HG03103 (cell line): ENCODE measurements at regions not wholly inside any gene's neighbourhood (a gene's known extent, or its start where the extent isn't known, plus 50 kb on each side); places are given as distances from the start of the nearest gene placed in this dataset.
A peak's percentile ranks its signal among the peaks of the same experiment; 100 is the strongest.

ENCODE experiments used
- ATAC-seq: cut with Tn5 transposase; IDR thresholded peaks from one replicate; pipeline ENCODE4 v1.9.1; 2021; ENCODE audit warnings: low read depth; ENCODE audit not compliant: unreplicated experiment

DNA sequence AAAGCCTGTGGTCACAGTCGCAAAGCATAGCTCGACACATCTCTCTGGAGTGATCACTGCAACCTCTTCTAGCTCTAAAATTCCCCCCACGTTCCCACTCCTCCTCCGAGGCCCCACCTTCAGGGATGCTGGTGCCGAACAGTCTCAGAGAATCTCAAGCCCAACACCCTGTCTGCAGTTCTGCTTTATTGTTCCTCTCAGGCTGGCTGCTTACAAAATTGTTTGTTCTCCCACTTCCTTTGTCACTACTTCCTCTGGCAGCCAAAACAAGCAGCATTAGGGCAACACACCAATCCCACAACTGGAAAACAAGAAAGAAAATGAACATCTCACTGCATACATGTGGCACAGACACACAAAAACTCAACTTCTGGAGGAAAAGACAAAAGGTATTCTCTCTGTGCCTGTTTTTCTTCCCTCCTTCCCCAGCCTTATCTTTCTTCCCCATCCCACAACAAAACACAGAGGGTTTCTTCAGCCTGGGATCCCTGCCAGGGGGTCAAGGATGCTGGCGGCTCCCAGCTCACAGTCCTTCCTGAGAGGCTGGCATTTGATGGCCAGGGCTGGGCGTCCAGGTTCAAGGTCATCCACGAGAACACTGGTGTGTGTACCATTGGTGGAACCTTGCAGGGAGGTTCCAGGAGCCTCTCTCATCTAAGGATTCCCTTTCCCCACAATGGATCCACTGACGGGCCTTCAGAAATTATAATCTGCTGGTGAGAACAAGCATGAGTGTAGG is 108.4 kb downstream of the TMCO5A start:
- no peak for ATAC-seq

DNA sequence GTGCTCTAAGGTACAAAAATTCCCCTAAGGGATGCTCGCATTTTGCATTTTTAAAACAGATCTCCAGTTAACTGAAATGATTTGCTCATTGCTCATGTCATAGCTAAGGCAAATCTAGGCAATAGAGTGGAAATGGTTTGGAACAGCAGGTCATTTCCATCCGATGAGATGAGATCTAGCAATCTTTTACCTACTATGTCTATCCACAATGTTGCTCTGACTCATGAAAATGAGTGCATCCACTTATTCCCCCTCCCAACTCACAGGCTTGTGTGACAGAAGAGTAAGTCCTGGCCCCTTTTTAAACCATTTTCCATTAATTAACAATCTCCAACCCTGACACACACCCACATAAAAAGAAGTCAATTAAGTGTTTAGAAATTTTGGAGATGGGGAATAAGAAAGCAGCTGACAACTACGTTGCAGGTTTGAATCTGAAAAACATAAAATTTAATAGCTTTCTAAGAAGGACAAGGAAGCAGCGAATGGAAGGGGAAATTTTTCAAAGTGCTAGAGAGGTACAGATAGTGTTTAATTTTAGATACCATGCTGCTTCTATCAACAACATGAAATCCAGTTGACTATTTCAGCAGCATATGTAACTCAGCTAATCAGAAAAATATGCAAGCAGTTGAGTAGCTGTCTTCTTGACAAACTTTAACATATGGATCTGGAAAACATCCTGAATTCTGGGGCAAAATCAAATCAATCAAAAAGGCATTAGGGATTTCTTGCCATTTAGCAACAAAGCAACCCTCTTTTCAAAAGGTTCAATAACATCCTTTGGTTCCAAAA is 112.0 kb downstream of the TMCO5A start:
- no peak for ATAC-seq

DNA sequence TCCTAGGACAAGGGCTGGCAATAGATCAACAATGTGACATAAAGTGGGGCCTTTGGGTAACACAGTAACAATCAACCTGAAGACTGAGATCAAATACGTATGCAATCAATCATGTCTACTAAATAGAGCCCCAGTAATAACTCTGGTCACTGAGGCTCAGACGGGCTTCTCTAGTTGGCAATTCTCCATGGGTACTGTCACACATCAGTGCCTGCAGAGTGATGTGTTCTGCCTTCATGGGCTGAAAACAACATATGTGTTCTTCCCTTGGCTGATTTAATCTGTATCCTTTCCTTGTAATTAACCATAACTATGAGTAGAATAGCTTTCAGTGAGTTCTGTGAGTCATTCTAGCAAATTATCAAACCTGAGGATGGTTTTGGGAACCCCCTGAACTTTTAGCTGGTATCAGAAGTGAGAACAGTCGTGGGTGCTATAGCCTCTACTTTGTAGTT is 113.6 kb downstream of the TMCO5A start:
- no peak for ATAC-seq

DNA sequence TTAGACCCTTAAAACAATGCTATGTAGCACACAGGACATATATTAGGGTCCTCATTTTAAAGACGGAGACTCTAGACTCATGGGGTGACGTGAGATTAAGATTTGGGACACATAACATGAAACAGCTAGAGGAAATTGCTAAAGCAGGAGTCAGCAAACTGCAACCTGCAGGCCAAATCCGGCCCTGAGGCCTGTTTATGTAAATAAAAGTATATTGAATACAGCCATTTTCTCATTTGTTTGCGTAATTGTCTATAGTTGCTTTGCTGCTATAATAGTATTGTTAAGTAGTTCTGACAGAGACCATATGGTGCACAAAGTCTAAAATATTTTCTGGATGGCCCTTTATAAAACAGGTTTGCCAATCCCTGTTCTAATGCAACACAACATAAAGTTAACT is 115.5 kb downstream of the TMCO5A start:
- ATAC-seq = no peak

DNA sequence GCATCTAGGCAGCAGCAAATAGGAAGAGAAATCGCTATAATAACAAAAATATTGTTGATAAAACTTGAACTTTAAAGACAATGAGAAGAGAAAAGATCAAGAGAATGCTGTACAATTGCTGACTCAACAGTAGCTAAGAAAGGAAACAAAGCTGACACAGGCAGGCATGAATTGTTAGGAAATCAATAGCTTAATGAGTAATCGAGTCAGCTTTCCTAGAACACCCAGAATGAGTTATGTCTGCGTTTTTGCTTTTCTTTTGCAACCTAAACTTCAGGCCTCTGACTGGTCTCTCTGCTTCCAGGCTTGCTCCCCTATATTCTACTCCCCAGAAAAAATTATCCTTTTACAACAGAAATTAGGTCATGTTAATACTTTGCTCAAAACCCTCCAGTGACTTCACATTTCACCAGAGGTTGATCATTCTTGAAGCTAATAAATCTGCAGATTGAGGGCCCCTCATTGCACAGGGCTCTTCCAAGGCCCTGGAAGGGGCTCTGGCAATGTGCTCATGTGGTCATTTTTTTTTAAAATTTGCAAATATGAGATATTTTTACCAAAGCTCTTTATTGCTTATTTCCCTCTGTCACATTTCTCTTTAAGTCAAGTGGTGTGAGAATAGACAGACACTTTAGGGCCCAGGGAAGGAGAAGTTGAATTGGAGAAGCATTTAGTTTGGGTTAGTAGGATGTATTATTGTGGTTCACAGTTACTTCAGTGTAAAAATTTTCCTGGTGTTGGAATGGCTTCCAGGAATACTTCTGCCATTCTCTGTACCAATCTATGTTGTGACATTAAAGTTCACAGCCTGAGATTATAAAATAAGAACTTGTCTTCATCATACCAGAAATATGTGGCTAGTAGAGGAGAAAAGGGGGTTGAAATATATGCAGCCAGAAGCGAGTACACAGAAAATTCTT is 116.3 kb downstream of the TMCO5A start:
- no peak for ATAC-seq

DNA sequence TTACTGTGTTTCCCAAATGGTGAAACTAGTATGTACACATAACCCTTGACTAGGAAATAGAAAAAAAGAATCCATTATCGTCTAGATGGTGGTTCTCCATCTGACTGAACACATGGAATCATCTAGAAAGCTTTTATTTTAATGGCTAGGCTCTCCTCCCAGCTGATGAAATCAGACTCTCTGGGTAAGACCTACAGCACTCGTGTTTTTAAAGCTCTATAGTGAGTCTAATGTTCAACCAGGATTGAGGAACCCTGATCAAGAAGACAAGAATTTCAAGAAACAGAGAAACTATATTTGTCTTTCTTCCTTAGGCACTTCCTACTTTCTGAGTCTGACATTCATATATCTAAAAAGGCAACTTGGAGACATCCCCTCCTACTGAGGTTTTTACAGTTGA is 118.8 kb downstream of the TMCO5A start:
- ATAC-seq = no peak

DNA sequence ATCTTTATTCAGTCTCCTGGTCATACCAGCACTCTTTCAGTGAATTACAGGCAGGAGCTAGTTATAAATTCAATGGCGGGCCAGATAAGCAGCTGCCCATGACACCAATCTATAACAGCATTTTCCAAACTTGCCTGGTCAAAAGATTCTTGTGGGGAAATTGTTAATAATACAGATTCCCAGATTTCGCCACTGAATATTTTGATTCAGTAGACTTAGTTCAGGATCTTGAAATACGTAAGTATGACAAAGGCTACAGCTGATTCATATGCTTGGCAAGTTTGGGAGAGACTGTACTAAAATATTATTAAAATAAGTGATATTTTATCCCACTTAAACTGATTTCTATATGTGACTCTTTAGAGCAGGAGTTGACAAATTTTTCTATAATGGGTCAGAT is 119.3 kb downstream of the TMCO5A start:
- ATAC-seq = no peak

DNA sequence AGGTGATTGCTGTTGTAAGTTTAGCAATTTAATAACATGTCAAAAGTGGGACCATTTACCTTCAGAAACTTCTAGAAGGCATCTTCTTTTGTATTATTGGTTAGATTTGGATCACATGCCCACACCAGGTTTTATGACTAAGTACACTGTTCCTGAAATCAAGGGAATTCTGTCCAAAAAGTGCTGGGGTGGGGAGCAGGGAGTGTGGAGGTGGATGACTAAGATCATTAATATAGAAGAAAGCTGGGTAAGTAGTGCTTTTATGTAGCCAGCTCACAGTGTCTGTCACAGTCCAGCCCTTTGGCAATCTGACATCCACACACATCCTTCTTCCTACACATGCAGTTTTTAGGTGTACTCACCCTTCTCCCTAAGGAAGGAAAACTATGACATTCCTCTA is 120.0 kb downstream of the TMCO5A start:
- no peak for ATAC-seq

DNA sequence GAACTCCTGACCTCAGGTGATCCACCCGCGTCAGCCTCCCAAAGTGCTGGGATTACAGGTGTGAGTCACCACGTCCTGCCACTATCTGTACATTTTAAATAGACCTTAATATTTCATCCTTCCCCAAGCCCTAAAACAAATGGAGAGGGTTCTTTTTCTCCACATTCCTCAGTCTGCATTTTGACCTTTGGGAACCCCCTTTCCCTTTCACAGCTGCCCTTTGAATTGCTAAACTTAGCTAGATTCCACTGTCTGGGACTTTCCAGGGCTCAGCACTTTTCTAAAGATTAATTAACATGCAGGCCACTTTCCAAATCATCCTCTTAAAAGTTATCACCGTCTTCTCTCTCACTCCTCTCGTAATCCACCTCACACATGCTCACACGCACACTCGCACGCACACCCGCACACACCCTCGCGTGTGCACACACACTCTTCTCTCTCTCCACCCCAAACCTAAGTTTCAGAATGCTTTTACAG is 124.2 kb downstream of the TMCO5A start:
- ATAC-seq = no peak

DNA sequence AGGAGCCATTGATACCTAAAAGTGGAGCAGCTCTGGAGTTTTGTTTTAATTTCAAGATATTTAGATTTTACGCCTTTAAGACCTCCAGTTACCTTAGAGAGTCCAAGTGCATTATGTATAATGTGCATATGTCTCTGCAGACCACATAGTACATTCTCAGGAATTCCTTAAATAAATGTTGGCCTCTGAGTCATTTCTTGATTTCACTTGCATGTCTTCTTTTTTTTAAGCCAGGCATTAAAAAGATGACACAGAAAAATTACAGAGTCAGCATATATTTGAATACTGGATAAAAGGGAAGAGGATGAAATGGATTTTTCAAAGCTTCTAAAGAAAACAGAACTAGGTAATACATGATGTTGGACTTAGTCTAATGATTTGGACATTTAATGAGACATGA is 125.2 kb downstream of the TMCO5A start:
- ATAC-seq = no peak

DNA sequence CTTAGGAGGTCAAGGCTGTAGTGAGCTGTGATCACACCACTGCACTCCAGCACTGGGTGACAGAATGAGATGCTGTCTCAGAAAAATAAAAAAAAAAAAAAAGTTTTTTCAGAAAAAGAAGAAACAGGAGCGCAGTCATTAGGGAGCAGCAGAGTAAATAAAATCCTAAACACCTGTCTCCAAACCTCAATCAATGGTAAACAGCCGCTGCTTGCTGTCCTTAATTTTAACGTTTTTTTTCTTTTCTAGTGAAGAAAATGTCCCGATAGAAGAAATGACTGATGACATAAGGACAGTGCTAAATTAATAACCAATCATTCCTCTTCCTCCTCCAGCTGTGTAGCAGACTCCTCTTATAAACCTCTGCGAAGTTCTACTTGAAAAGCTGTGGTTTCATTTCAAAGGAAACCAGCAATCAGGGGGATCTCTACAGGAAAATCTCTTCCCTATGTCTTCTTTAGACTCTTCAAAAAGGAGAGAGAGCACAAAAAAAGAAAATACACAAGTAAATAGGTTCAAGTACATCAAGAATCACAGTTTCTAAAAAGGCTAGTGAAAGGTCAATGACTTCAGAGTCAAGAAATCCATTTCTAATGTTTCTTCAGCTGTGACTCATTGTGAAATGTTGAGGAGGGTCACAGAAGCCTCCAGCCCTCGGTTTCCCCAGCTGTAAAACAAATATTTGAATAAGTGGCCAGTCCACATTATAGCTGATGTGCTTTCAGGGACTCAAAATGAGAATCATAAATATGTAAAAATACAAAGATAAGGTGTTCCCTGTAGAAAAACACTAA is 127.6 kb downstream of the TMCO5A start:
- ATAC-seq = no peak

DNA sequence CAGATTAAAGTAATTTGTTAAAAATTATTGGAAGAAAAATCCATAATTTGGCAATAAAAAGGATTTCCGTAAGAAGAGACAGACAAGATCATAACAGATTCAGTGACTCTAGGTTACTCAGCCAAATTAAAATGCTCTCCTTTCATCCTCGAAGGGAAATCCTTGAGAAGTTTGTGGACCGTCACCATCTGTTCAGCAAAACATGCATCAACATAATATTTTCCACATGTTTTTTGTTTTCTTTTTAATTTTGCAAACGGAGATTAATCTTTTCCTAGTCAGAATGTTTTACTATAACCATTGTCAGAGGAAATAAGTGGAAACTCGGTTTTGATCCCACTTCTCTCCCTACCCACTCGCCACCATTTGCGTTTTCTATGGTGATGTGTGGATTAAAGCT is 128.3 kb downstream of the TMCO5A start:
- ATAC-seq = no peak

DNA sequence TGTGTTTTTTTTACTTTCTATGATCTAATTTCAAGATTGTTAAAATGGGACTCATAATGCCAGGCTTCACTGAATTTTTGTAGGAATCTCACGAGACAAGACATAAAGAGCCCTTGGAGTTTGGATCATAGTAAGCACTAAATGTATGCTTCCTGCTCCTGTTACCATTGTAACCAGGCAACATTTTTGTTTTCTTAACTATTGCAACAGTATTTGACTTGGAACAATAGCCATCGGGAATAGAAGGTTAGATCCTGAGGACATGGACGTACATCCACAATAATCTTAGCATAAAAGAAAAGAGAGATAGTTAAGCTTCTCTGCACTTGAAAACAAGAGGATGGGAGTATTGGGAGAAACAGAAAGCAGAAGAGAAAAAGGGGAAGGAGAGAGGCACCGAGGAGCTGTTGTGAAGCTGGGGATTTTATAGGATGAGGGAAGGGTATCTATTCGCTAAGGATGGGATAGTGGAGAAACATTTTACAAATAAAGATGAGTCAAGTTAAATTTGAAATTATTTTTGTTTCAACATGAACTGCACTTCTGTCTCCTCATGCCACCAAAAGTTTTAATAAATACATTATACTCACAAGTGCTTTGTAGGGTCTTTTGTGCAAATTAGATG is 131.4 kb downstream of the TMCO5A start:
- no peak for ATAC-seq

DNA sequence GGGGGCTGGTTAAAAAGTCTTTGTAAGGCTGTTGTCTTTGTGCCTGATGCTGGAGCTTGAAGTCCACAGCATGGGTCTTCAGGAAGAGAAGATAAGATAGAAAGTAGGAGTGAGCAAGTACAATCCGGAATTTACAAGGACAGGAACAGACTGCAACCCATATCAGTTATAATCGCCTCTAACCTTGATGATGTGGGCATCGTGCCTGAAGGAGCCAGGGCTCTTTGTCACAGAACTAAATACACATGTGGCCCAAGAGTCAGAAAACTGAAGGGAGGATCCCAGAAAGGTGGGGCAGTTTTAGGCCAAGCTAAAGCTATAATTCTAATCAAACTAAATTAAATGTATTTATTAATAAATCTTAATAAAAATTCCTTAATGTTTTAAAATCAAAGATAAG is 132.2 kb downstream of the TMCO5A start:
- ATAC-seq = no peak

DNA sequence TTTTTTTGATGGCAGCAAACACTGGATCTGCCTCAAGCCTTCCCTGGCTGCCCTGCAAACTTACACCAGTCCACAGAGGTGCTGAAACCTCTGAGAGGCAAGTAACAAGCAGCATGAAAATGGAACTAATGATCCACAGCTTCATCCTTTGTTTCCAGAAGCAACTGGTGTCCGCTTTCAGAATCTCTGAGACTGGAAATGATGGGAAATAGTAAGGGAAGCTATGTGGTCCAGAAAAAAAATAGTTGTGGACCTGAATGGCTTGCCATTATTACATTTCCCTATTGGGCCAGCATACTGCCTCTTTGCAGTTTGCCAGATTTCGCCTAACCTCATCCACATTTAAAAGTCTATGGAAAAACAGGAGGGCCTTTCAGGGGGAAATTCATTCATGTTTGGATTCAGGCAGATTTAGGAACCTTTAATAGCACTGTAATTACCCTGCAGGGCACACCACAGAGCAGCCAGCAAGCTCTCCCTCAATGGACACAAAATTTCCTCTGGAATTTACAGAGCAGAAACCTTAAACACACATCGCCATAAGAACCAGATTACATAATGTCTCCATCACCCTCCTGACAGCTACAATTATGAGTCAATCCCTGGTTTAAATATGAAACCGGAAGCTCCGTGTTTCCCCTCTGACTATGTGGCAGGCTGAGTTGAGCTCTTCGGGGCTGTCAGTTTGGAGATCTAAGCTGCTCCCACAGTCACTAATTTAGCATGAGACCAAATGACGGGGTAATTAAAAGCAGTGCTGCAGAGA is 134.4 kb downstream of the TMCO5A start:
- peak; percentile 87 for ATAC-seq

DNA sequence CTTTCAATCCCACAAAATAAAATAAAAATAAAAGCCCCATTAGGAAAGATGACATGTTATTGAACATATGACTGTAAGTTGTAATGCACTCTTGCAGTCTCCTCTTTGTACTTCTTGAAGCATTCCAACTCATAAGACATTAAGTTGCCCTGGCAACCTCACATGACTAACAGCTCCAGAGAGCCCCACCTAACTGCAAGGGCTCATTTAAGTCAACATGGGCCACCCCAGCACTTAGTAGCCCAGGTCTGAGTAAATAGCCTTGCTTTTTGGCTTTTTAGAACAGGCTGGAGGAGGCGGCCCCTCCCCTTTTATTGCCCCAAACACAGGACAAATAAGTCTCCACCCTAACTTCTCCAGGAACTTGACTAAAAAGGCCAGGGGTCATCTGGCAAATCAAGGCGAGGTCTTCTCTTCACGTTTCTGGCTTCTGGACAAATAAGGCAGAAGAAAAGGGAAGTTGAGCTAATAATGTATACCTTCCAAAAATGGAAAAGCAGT is 135.1 kb downstream of the TMCO5A start:
- no peak for ATAC-seq

DNA sequence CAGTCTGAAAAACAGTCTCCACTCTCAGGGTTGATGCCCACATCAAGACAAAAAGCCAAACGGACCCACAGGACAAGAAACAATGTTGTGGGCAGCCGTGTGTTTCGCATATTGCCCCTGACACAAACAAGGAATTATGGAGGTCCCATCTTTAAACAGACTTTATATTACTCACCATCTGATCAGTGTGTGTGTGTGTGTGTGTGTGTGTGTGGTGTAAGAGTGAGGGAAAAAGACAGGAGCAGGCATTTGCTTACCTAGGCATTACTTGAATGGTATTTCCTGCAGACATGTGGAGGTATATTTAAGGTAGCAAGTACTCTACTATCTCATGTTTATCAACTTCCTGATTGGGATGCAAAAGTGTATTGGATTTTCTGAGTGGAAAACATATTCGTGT is 136.3 kb downstream of the TMCO5A start:
- no peak for ATAC-seq

DNA sequence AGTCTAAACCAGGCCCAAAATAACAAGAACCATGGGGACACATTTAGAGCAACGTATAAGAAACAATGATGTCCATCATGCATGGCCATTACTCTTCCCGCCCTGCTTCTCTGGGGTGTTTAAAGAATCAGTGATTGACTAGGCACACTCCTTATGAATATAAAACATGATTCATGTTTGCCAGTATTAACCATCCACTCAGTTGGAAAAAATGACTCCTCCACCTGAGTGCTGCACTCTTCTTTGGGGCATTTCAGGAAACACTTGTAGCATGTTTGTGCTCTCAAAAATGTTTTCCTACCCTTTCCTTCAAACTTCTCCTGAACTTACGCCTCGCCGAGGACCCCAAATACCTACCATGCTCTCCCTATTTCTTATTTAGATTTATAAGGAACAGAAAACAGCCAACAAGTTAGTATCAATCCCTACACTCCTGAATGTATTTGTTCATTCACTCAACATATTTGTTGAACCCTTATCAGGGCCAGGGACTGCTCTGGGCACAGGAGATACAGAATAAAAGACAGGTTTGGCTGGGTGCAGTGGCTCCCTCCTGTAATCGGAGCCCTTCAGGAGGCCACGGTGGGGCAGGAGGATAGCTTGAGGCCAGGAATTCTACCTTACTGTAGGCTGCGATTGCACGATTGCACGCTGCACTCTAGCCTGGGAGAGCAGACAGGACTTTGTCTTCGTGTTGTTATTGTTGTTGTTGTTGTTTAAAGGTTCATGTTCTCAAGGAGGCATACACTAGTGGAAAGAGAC is 137.0 kb downstream of the TMCO5A start:
- no peak for ATAC-seq
